IPS-NIHi11 (cell line): ENCODE measurements at regions not wholly inside any gene's neighbourhood (a gene's known extent, or its start where the extent isn't known, plus 50 kb on each side); places are given as distances from the start of the nearest gene placed in this dataset.
A peak's percentile ranks its signal among the peaks of the same experiment; 100 is the strongest.
"Not testable (repeated sequence)": the region's sequence is repeated elsewhere in the genome, so short reads cannot be mapped to it uniquely, and the experiment has no call there.

Experiments
- DNase-seq: peaks from one replicate; pipeline ENCODE4 v3.0.0; 2012; ENCODE audit warnings: mixed read lengths, low spot score

DNA sequence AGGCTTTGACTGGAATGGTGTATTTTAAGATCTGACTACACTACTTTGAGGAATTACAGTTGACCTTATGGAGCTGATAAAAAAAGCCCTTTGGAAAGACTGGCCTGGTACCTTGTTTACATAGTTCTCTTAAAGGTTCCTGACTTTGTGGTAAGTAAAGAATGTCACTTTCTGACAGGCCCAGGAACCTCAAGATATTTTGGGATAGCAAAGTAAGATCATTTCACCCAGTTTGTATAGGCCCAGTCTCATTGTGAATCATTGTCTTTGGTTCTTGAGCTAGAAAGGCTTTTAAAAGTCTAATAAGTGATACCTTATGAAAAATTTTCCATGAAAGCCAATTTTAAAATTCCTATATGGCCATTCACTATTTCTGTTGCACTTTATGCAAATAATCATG lies 316.3 kb upstream of the LRRTM4 start:
- DNase-seq = no peak

DNA sequence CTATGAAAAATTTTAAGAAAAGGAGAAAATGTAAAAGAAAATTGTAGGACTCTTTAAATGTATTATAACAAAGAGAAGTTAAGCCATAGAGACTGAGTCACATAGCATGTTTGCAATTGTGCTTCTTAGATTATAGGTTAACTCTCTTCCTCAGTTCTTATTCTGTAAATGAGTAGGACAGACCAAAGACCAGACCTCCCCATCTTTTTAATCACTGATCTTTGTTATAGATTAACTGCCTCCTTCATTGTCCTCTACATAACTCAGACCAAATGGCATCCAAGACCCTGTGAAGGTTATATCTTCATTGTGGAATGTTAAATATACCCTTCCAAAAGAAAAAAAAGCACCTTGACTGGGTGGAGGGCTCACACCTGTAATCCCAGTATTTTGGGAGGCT lies 316.9 kb upstream of the LRRTM4 start:
- DNase-seq = no peak

DNA sequence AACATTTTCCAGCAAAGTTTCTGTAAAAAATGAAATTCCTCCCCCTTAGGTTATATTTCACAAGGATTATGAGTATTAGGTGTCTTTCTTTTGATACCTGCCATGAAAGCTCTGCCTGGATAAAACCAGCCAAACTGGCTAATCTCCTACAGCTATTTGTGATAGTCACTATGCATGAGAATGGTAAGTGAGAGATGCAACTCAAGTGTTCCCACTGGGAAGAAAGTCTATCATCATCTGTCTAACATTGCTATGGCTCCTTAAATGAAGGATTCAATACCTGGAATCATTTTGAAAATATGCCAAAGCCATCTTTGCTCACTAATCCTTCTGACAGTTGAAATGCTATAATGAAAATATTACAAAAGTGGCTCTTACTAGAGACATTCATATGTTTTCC lies 339.9 kb upstream of the LRRTM4 start:
- DNase-seq = peak; percentile 24

DNA sequence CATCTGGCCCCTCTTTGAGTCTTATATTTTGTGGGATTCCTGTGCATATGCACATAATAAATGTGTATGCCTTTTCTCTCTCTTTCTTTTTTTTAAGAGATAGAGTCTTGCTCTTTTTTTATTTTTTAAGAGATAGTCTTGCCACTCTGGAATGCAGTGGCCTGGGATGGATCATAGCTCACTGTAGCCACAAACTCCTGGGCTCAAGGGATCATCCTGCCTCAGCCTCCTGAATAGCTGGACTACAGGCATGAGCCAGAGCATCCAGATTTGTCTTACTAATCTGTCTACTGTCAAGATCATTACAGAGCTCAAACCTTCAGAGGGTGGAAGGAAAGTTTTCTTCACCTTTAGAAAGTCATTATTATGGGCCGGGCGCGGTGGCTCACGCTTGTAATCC lies 342.2 kb upstream of the LRRTM4 start:
- DNase-seq = no peak

DNA sequence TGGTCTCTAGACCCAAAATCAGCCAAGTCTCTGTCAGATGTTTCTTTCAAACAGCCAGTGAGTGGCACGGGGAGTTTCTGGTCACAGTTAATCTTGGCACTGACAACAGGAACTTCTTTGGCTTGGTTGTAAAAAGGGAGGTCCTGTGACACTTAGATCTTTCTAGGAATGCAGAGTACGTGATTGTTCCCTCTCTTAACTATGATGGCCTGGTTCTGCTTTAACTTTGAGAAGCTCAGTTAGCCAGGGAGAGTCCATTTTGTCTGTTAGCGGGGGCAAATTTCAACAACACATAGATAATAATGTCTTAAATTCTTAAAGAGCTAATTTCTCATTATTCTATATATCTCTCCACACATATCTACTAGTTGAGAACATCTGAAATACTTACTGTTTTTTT lies 344.5 kb upstream of the LRRTM4 start:
- no peak for DNase-seq

DNA sequence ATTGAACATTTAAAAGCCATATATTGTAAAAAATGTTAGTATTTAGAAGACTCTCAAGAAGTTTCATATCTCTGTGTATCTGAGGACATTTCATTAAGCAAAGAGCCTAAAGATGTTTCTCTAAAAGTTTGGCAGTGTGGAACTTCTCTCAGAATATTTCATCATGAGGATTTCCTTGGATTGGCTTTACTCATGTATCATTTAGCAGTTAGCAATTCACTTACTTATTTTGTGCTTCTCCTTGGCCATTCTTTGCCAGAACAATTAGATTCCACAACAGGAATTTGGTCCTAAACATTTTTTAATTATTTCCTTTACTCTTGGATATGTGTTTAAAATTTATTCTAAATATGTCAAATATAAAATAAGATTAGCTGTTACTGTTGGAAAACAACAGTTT lies 345.0 kb upstream of the LRRTM4 start:
- DNase-seq = no peak

DNA sequence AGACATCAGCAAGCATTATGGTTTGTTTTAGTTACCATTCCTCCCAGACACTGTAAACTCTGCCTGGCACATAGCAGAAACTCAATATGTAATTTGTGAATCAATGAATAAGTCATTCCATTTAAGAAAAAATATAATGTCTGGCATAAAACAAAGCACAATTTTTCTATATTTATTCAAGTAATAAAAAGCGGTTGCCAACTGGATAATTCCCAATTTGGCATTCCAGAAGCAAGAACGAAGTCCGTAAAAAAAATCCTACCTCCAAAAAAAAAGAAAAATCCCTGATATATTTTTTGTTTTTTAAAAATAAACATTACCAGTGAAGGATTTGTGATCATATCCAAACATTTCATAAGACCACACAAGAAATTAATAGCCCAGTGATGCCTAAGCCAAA lies 351.3 kb upstream of the LRRTM4 start:
- DNase-seq = no peak

DNA sequence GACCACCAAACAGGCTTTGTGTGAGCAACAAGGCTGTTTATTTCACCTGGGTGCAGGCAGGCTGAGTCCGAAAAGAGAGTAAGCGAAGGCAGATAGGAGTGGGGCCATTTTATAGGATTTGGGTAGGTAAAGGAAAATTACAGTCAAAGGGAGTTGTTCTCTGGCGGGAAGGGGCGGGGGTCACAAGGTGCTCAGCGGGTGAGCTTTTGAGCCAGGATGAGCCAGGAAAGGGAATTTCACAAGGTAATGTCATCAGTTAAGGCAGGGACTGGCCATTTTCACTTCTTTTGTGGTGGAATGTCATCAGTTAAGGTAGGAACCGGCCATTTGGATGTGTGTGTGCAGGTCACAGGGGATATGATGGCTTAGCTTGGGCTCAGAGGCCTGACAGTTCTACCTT lies 378.0 kb upstream of the LRRTM4 start:
- DNase-seq = not testable (repeated sequence)

DNA sequence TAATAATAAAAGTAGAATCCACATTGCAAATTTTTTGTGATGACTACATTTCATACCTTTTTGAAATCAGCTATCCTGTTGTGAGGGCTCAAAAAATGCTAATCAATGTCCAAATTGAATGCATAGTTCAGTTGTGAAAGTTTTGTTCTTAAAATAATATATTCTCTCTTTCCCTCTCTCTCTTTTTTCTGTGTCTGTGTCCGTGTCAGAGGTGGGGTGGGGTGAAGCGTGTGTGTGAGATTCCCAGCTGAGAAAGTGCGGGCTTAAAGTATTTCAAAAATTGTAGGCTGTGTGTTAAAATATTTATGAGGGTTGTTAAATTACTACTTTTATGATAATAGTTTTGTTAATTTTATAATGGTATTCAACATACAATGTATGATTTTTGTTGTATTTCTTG lies 388.0 kb upstream of the LRRTM4 start:
- DNase-seq = no peak

DNA sequence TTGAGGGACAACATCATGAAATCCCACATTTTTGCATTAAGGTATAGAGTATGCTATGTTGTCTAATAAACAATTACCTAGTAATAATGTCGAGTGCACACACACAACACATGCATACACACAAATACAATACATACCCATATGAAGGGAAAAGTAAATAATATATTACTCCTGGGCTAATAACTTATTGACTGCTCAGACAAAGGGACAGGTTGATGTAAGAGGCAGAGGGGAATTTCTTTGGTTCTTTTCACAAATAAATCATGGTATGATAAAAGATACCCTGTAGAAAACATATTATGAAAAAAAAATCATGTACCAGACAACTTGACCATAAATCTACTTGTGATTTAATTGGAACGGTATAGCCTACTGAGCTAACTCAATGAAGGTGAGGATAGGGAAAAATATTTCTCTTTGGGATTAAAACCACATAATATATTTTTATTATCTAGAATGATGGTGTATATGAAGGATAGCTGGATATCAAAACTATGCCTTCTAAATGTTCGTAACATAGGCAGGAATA lies 398.7 kb upstream of the LRRTM4 start:
- no peak for DNase-seq

DNA sequence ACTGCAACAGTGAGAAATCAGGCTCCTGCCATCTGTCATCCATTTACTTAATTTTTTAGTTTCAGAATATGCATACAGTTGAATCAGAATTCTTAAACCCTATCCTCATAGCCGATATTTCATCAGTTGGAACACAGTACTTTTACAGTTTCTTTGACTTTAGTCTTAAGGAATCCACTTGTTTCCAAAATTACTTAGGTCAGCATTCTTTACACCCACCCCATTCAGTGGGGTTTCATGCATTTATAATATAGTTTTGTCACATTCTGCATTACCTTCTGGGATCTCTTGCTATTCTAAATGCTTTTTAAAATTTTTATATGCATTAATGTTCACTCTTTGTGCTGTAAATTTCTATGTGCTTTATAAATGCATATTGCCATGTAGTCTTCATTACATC lies 400.4 kb upstream of the LRRTM4 start:
- DNase-seq = no peak

DNA sequence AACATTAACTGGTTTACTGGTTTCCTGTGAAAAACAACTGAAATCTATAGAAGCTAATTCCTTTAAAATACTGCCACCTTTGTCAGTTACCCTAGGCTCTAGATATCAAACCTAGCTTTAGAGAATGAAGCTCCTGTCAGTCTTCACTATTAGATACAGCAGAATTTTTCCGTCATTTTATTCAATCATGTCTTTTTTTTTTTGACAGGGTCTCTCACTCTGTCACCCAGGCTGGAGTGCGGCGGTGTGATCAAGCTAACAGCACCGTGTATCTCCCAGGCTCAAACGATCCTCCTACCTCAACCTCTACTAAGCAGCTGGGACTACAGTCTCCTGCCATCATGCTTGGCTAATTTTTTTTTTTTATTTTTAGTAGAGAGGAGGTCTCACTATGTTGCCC lies 415.2 kb upstream of the LRRTM4 start:
- no peak for DNase-seq

DNA sequence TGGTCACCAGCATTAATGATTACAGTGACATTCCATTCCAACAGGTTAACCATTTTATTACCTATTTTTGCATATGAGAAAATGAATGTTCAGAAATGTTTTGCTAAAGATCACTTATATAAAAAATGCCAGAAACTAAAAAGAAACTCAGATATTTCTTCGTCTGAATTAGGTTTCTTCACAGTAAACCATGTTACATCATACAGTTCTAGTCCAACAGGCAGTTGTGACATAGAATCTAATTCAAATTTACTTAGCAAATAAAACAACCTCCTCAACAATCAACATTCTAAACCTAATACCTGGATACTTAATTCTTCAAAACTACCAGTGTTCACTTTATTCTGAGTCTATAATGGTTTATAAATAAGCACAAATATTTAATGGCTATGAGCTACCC lies 416.3 kb upstream of the LRRTM4 start:
- no peak for DNase-seq

DNA sequence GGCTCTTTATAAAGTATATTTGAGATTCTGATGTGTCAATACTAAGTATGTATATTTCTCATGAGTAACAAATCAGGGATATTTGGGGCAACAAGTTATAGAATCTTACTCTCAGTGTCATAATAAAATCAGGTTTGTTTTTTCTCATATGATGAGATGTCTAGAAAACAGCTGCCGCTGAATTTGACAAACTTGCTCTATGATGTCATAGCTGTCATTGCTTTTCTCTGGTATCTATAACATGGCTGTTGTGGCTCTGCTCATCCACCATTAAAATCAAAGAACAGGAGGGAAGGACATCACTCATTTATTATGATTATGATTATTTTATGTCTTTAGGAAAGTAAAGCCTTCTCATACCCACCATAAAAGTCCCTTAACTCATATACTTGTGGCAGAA lies 417.2 kb upstream of the LRRTM4 start:
- no peak for DNase-seq

DNA sequence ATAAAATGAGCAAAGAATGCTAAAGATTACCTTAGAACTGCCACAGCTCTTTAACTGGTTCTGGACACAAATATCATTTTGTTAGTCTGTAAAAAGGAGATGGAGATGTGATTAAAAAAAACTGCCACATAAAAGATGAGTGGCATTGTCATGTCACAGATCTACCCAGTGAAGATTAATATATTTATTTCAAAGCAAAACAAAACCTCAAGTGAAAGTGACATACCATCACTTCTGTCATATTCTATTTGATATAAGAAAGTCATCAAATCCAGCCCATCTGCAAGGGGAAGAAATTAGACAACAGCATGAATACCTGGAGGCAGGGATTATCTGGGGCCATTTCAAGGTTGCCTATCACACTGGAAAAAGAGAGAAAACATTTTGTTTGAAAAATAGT lies 417.6 kb upstream of the LRRTM4 start:
- DNase-seq = no peak

DNA sequence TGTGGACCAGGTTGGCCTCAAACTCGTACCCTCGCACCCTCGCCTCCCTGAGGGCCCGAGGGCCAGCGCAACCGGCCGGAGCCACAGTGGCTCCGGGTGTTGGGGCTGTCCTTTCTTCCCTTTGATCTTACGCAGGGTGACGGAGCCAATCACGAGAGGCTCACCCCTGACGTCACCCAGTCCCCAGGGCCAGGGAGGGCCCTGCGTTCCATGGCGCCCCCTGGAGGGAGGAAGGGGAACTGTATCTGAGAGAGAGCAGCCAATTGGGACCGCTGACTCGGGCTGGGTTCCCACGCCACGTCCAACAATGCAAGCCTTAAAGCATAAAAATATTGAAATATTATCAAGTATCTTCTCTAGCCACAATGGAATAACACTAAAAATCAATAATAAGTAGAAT lies 432.8 kb upstream of the LRRTM4 start:
- DNase-seq = no peak

DNA sequence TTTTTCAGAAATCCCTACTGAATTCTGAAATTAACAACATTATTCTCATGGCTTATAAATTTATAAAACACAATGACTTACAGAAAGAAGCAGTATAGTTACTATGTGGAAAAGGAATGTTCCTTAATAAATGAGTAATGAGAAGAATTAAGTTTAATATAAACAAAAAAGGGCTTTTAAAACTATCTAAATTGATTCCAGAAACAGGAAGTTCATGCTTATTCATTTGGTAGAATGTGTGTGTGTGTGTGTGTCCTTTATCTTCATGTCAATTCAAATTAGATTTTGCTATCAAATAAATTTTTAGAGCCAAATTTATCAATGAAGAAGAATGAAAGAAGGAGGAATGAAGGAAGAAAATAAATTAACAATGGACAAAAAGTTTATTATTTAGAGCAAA lies 440.8 kb upstream of the LRRTM4 start:
- DNase-seq = no peak

DNA sequence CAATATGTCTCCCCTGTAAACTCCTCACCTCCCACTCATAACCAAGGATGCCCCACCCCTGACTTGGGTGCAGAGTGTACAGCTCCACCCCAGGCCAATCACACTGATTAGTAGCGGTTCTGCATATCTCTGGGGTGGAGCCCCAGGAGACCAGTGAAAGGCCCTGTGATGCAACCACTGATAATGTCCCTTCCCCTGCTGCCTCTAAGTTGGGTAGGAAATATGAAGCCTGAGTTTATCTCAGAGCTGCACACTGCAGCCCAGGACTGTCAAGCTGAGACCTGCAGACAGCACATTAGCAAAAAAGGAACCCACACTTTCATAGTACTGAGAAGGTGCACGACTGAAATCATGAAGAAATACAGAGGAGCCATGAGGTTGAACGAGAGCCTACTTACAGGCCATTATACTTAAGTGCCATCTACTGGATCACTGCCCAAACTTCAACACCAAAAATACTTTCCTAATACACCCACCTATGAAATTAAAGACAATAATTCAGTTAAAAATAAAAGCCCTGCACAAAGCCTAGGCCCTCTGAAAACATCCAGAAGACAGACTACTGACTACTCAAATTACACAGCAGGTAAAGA lies 455.4 kb upstream of the LRRTM4 start:
- no peak for DNase-seq

DNA sequence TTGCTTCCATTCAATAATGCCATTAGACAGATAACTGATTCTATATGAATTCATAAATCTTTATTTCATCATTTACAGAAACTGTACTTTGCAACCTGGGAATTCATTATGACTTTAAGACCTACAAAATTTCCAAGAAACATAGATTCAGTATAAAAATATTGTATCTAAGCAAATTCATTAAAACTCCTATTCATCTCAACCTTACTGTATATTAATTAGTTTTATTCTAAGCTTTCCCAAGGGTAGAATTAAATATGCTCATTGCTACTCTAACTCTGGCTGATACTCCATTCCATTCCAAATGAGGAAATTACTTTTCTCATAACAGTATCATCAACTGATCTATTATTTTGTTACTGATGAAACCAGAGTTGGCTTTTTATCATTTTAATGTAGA lies 473.0 kb upstream of the LRRTM4 start:
- no peak for DNase-seq

DNA sequence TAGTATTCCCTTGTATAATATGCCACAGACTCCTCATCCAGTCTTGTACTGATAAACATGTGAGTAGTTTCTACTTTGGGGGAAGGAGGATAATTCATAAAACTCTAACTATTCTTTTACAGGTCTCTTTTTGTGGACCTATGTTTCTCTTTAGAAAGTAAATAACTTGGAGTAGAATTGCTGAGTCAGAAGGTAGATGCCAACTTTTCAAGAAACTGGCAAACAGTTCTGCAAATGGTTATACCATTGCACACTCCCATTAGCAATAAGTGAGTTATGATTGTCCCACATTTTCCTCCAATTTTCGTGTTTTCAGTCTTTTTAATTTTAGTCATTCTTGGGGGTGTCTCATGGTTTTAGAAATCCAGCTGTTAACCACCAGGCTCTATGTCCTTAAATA lies 477.2 kb upstream of the LRRTM4 start:
- DNase-seq = no peak

DNA sequence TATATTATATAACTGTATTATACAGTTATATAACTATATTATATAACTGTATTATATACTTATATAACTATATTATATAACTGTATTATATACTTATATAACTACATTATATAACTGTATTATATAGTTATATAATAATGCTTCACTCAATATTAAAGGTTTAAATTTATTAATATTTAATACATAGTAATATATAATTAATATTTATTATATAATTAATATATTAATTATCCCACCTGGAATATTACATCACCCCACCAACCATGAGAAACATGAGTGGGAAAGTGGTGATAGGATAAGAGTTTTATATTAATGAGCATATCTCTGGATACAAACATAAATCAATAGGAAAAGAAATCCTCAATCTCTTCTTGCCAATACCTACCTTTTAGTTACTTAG lies 487.1 kb upstream of the LRRTM4 start:
- no peak for DNase-seq

DNA sequence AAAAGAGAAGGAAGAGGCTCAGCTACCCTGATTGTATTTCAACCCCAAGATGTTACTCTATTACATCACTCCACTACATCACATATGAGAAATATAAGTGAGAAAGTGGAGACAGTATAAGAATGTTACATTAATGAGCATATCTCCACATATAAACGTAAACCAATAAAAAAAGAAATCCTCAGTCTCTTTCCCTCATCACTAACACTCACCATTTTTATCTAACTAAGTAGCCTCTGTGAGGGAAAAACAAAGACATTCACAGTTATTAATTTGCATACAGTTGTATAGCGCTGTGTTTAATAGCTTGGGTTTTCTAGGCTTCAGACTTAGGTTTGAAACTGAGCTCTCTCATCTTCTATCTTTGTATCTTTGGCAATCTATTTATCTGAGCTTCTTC lies 489.1 kb upstream of the LRRTM4 start:
- no peak for DNase-seq

DNA sequence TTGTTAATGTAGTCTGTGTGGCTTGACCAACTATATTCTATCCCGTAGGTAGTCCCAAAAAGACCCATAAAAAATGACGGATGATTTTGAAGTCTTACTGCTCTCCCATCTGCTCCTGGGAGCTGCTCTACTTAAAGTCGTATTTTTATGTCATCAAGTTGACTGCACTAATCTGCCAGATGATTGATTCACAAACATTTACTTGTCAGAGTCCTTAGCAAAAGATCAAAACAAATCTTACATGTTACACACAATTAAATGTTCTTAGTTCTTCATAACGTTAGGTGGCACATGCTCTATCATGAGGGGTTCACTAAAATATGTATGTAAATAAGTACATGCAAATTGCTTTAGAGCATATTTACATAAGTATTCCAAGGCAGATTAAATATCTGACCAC lies 498.3 kb upstream of the LRRTM4 start:
- DNase-seq = no peak

DNA sequence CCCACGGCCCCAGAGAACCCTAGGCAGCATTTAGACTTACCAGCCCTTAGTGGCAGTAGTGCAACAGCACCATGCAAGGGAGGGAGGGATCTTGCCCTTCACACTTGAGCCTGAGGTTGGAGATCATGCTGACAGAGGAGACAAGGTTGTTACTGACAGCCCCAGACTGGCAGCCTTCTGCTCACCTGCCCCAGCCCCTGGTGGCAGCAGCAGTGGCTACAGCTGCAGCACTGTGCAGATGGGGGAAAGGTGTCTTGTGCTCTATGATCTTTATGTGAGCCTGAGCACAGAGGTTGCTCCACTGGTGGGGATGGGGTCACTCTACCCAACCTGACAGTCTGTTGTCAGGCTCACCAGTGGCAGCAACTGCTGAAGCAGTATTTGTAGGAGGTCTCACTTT lies 501.2 kb upstream of the LRRTM4 start:
- DNase-seq = no peak

DNA sequence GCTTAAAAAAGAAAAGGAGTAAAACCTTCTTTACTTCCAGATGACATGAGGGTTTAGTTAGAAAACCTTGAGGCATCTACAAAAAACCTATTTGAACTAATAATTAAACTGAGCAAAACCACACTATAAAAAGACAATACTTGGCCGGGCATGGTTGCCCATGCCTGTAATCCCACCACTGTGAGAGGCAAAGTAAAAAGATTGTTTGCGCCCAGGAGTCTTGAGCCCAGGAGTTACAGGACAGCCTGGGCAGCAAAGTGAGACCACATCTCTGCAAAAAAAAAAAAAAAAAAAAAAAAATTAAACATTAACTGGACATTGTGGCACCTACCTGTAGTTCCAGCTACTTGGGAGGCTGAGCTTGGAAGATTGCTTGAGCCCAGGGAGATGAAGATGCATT lies 502.8 kb upstream of the LRRTM4 start:
- DNase-seq = no peak
